NCI-H345 treated with DMSO at 0.1 percent for 48 hours (cell line): ENCODE measurements at regions not wholly inside any gene's neighbourhood (a gene's known extent, or its start where the extent isn't known, plus 50 kb on each side); places are given as distances from the start of the nearest gene placed in this dataset.
"Not testable (repeated sequence)": the region's sequence is repeated elsewhere in the genome, so short reads cannot be mapped to it uniquely, and the experiment has no call there.

Experiments
- DNase-seq: peaks from one replicate; lab custom pipeline; 2025; ENCODE audit not compliant: unreplicated experiment; lab: John Stamatoyannopoulos, UW

GRCh38 chr6:145081677-145082076 is 653.6 kb downstream of the EPM2A start:
- DNase-seq: no peak

GRCh38 chr6:145082359-145082758 is 653.0 kb downstream of the EPM2A start:
- no peak for DNase-seq

GRCh38 chr6:145086197-145086596 is 649.1 kb downstream of the EPM2A start:
- DNase-seq: no peak

GRCh38 chr6:145087034-145087433 is 648.3 kb downstream of the EPM2A start:
- no peak for DNase-seq

GRCh38 chr6:145090801-145091585 is 644.3 kb downstream of the EPM2A start:
- no peak for DNase-seq

- DNase-seq: no peak
Measured at GRCh38 chr6:145091586-145092142, 643.7 kb downstream of the EPM2A start.

GRCh38 chr6:145092554-145092953 is 642.8 kb downstream of the EPM2A start:
- no peak for DNase-seq

- DNase-seq: no peak
Measured at GRCh38 chr6:145093226-145093625, 642.1 kb downstream of the EPM2A start.

- DNase-seq: no peak
Measured at GRCh38 chr6:145096846-145097245, 638.5 kb downstream of the EPM2A start.

- DNase-seq: not testable (repeated sequence)
Measured at GRCh38 chr6:145098127-145098526, 637.2 kb downstream of the EPM2A start.

- no peak for DNase-seq
Measured at GRCh38 chr6:145099713-145100112, 635.6 kb downstream of the EPM2A start.

GRCh38 chr6:145110109-145110508 is 625.2 kb downstream of the EPM2A start:
- no peak for DNase-seq

- not testable (repeated sequence) for DNase-seq
Measured at GRCh38 chr6:145111407-145111806, 623.9 kb downstream of the EPM2A start.

- no peak for DNase-seq
Measured at GRCh38 chr6:145112711-145113148, 622.6 kb downstream of the EPM2A start.

GRCh38 chr6:145115638-145116037 is 619.7 kb downstream of the EPM2A start:
- no peak for DNase-seq

GRCh38 chr6:145116591-145117178 is 618.6 kb downstream of the EPM2A start:
- DNase-seq: no peak

- DNase-seq: no peak
Measured at GRCh38 chr6:145118224-145118623, 617.1 kb downstream of the EPM2A start.

- DNase-seq: no peak
Measured at GRCh38 chr6:145119081-145119480, 616.2 kb downstream of the EPM2A start.

GRCh38 chr6:145132709-145133108 is 602.6 kb downstream of the EPM2A start:
- DNase-seq: no peak

- no peak for DNase-seq
Measured at GRCh38 chr6:145135702-145136101, 599.6 kb downstream of the EPM2A start.

- DNase-seq: no peak
Measured at GRCh38 chr6:145137425-145137824, 597.9 kb downstream of the EPM2A start.

GRCh38 chr6:145138469-145139139 is 596.7 kb downstream of the EPM2A start:
- DNase-seq: no peak
